ENCODE measurements at regions not wholly inside any gene's neighbourhood (a gene's known extent, or its start where the extent isn't known, plus 50 kb on each side); places are given as distances from the start of the nearest gene placed in this dataset.
"Not testable (repeated sequence)": the region's sequence is repeated elsewhere in the genome, so short reads cannot be mapped to it uniquely, and the experiment has no call there.

DNA sequence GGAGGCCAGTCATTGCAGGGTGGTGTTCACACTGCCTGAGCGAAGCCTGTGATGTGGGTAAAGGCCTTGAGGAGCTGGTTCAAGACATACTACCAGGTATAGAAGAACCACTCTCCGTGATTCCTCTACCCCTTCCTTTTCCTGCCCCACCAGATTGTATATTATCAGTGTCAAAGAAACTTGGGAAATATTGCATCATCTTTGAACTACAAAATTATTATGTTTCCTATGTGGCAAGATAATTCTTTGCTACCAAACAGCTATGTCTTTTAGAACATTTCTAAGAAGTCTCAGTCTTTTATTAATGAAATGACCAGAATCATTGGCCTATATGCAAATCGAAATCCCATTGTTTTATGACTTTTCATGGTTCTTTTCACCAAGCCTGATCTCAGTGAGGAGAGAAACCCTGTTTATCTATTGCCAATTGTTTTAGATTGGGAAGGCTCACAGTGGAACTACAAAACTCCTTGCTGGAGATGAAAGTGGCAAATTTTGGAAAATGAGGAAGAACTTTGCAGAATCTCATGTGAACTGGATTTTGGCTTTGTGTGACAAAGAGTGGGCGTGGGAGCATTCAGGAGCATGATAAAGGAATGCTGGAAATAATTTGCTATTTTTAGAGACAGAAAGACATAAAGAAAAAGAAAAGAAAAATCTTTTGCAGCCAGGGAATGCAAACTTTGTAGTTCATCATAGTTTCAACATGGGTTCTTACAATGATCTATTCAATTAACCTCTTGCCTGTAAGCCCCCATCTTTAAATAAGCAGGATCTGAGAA, 286.9 kb downstream of the INSIG2 start:
- DNase-seq: no peak

DNA sequence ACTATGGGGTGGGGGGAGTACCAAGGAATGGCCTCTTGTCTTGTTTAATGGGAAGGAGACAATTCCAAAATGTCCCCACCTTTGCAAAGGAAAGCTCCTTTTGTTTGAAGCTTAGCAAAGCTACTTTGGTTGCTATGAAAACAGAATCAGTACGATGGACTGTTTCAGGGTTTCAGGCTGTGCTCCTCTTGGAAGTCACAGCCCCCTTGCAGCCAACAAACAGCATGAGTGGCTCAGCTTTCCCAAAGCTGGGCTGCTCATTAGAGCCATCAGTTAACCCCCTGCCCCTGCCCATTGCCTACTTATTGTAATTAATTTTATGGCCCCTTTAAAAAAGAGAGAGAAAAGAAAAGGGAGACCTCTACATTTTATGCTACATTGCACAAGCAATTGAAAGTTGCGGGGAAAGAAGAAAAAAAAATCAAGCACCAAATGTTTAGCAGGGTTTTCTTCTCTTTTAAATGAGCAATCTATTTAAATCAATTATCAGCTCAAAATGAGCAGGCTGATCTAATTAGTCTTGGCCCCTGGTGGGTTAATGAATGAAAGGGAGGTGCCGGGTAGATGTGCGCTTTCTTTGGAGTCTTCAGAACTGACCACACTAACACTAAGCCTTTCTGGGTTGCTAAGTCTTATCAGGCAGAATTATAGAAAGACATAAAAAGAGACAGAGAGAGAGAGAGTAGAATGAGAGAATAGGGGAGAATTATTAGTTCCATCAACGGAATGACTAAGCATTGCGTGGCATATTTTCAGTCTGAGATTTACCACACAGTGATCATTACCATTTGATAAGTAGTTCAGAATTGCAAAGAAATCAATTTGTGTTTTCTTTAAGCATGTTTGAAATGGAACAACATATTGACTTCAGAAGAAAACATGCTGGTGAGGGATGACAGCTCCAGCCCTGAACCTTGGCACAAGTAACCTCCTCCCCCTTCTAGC, 284.9 kb downstream of the INSIG2 start:
- DNase-seq: no peak

DNA sequence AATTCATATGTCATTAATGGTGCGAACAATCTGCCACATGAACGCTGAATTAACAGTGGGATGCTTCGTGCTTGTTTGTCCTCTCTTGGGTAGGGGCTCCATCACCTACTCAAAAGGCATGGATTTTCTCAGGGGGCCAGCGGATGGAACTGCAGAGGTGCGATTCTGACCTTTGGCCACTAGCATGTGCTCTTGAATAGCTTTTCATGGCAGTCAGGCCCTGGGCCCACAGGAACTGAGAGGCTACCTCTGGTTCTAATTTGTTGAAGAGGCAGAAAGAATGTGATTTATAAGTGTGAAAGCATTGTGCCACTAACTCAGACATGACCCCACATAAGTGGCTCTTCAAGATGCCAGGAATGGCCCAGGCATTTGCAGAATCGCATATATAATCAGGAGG, 283.2 kb downstream of the INSIG2 start:
- no peak for DNase-seq

DNA sequence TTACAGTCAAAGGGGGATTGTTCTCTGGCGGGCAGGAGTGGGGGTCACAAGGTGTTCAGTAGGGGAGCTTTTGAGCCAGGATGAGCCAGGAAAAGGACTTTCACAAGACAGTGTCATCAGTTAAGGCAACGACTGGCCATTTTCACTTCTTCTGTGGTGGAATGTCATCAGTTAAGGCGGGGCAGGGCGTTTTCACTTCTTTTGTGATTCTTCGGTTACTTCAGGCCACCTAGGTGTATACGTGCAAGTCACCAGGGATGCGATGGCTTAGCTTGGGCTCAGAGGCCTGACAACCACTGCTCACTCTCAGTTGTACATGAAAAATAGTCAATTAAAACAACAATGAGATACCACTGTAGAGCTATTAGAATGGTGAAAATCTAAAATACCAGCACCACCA, 281.2 kb downstream of the INSIG2 start:
- not testable (repeated sequence) for DNase-seq

DNA sequence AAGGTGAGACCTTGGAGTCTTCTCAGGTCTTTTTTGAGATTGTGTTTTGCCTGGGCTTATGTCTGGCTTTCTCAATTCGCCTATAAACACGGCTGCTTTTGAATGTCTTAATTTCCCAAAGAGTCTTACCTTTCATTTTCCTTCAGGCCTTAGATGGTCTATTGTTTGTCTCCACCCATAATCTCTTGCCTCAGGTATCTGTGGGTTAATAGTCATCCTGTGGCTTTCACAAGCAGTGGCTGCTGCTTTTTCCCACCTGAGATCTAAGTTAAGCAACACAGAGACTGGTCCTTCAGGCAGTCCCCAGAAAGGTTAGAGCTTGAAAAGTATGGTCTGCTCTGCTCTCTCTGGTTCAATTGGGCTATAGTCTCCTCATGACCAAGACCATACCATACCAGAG, 275.3 kb downstream of the INSIG2 start:
- no peak for DNase-seq

DNA sequence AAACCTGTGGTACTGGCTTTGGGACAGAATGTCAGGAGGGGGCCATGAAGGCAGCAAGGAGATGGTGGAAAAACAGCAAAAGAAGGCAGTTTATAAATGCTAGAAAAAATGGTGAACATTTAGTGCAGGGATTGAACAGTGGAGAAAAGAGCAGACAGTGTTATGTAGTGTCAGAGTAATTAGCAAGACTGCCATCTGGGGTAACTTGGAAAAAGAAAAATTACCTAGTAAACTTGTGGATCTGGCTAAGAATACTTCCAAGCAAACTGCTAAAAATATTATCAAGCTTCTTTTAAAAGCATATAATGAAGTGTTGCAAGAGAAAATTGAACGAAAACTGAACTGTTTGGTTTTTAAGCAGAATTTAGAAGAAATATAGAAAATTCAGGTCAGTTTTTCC, 267.8 kb downstream of the INSIG2 start:
- no peak for DNase-seq

DNA sequence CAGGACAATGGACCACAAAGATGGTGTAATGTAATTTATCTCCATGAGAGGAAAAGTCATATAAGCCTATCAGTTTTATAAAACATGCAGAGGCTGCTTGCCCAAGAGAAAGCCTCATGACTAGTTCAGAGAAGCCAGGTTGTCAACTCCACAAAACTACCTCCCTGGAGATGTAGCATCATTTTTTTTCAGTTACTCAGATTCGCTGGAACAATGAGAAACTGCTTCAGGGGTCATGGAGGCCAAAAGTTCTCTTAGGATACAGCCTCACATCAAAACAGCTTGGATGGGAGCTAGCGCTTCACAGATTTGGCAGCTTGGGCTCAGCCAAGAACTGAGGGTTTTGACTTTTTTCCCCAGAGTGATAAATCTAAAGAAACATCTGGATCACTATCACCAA, 263.5 kb downstream of the INSIG2 start:
- no peak for DNase-seq

DNA sequence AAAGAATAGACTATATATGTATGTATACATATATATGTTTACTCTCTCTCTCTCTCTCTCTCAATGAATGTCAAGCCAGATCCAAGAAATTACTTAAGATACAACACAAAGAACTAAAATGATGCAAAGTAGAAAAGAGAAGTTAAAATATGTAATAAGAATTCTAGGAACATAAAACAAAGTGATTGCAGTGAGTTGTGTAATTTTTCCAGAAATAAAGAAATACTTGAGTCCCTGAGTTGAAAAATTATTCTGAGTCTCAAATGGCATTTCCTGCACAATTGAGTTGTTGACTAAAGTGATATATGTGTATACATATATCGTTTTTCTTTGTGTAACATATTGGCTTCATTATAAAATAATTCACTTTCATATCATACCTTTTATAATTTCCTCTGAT, 262.4 kb downstream of the INSIG2 start:
- DNase-seq: no peak

DNA sequence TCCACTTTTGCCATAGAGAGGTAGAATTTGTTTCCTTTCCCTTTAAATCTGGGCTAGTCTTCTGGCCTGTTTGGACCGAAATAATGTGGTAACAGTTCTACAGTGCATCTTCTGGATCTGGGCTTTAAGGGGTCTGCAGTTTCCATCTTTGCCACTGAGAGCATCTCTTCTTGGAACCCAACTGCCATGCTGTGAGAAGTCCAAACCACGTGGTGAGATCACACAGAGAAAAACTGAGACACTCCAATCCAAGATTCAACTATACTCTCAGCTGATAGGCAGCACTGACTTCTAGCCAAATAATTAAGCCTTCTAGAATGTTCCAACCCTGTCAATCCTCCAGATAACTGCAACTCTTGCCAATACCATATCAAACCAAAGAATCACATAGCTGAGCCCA, 261.1 kb downstream of the INSIG2 start:
- no peak for DNase-seq

DNA sequence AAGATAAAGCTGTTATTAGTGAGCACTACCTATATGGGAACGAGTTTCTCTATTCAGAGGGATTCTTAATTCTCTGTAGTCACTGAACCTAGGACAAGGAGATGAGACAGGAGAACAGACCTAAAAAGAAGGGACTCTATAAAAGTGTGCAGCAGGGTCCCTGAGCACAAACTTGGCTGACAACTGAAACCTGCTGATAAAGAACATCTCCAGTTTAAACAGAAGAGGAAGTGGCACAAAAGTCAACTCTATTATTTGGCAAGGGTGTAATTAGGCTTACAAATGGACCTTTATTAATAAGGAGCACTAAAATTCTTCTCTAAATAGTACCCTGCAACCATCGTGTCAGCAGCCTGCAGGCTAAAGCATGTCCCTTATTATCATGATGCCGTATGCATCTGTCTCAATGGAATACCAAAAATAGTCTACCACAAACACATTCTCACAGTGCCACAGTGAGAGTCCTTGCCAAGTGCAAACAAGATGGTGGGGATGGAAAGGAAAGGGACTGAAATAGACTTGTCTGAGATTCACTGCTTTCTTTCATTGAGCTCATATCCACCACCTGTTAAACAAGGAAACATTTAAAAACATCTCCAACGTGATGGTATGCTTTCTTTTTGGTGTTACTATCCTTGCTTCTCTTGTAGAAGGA, 260.2 kb downstream of the INSIG2 start:
- DNase-seq: no peak

DNA sequence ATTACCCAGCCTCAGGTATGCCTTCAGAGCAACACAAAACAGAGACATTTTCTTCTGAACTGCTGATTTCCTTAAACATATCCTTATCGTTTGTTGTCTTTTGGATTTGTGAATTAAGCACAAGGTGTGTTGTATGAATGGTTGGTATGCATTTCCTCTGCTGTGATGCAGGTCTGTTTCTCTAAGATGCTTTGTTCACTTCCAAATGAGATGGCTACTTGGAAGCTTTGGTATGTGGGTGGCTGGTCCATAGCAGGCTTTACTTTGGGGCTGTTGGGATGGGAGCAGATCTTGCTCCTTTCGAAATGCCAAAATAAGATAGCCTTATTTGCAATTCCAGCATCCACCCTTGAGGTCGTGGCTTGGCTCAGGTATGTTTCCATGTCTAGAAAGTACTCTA, 257.2 kb downstream of the INSIG2 start:
- DNase-seq: no peak

DNA sequence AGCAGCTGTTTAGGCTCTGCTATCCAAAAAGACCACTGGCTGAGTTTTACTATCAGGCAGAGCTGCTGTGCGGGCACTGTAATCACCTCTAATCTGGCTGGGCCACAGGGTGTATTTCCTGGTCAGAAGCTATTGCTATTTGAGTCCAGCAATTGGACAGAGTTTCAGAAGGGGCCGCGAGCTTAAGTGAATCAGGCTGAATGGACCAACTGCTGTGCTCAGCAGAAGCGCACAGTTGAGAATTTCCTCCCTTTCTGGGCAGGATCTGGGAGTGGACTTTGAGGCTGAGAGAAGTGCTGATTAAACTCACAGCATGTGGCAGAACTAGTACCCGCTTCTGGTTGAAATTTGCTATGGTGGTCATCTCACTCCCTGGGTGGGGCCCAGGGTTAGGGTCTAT, 251.8 kb downstream of the INSIG2 start:
- DNase-seq: no peak

DNA sequence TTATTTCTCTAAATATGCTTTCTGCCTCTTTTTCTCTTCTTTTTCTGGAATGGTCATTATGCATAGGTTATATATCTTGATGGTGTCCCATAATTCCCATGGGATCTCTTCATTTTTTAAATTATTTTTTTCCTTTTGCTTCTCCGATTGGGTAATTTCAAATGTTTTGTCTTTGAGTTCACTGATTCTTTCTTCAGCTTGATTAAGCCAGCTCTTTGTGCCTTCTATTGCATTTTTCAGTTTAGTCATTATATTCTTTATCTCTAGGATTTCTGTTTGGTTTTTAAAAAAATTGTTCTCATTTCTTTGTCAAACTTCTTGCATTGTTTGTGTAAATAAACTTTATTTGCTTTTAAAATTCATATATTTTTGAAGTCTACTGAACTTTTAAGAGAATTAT, 251.1 kb downstream of the INSIG2 start:
- no peak for DNase-seq

DNA sequence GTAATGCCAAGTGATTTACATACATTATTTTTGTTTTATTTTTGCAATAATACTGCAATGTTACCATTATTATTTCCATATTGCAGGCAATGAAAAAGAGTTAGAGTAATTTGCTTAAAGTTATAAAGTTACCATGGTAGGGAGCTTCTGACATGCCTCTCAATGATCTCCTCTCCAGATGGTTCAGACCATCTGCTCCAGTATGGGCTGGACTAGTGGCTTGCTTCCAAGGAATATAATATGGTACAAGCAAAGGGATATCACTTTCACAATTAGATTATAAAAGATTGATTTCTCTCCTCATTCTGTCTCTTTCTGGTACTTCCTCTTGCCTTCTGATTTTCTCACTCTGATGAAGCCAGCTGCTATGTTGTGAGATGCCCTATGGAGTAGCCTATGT, 245.4 kb downstream of the INSIG2 start:
- no peak for DNase-seq

DNA sequence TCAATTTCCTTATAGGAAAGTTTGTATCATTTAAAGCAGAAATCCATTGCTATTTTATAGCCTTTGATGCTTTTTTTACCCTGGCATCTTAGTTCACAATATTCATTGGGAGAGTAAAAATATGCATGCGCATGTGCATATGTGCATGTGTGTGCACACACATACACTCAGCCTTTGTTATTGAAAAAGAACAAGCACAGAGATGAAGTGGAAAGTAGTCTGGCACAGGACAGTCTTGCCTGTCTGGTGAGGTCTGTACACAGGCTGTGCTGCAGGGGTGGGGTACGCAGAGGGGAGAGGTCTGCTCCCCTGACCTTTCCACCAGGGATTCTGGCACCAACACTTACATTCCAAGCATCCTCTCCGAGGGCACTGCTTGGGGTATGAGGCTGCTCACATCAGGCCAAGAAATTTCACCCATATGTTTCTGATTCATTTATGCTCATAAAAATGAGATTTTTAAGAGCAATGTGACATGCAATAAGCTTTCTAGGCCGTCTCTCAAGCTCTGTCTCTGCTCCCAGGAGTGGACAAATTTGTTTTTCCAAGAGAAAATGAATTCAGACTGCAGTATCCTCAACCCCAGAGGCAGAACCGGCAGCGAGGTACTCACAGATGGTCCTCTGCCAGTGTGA, 237.2 kb downstream of the INSIG2 start:
- DNase-seq: no peak

DNA sequence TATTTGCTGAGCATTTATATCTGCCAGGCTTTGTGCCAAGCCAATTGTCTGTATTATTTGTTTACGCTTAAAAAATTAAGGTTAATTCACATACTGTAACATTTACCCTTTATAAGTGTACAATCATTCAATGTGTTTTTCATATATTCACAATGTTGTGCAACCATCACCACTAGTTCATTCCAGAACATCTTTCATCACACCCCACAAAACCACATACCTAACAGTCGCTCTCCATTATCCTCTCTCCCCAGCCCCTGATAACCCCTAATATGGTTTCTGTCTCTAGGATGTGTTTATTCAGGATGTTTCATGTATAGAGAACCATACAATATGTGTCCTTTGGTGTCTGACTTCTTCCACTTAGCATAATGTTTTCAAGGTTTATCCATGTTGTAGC, 234.1 kb downstream of the INSIG2 start:
- no peak for DNase-seq

DNA sequence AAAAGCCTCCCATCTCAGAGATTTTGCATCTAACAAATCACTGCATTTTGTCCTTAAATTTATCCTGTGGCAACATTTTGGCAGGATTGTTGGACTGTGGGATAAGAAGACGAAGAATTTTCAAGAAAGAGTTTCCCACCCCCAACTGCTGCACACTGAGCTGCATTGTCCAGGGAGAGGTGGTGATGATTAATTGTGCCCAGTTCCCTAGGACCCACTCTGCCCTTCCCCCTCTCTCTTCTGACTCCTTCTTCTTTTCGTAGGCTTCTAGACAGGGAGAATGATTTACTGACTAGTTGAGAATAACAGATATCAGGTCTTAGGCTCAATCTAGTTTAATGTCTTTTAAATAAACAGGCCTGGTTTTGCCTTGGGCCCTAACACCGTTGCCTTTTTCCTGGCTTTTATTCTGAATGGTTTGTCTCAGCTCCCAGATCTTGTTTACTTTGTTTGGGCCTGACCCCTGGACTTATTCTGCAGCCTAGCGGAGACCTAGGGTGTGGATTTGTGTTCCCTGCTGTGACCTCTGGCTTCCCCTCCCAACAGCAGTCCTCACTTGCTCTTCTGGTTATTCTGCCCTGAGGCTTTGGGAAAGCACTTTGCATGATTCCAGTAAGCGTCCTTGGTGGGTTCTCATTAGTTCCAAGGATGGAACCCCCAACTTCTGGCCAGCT, 233.3 kb downstream of the INSIG2 start:
- DNase-seq: no peak

DNA sequence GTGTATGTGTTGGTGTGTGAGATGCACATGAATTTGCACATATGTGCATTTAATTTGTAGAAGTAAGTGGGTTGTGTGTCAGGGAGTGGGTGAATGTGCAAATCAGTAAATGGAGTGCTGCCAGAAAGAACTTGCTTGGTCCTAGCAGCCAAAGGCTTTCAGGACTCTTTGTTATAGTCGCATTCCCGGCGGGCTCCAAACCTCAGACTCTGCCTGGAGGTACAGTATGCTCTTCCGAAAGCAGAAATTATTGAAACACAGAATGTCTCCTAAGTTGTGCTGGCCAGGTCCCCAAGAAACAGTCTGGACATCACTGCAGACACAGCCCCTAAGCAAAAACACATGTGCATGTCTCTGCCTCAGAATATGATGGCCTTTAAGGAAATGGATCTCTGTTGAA, 232.4 kb downstream of the INSIG2 start:
- no peak for DNase-seq

DNA sequence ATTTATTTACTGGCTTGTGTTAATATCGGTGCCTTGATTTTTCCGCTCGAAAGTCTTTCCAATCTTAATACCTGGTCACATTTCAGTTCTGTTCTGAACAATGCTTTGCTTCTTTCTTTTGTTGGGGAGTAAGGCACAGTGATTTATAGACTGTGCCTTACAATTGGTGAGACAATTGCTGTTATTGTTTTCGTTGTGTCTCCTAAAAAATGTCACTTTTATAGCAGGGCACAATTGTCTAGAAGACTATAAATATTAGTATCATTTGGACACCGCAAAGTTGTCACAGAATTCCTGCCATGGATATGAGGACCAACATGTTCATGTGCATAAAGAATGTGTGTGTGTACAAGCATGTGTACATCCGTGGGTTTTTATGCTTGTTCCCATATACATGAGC, 231.9 kb downstream of the INSIG2 start:
- no peak for DNase-seq

DNA sequence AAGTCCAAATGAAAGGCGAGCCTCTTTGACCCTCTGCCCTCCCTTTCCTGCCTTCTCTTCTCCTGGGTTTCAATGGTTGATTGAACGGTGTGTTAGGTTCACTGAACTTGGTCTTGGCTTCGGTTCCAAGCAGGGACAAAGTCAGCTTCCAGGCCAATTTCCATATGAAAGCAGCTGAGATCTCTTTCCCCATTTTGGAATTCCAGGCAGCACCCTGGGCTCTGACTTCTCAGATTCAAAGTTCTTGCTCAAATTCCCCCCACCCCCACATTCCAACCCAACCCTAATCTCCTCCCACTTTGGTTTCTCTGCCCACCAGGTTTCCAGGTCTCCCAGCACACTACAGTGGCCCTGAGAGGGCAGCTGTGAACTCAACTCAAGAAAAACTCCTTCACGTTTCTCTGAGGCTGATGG, 231.0 kb downstream of the INSIG2 start:
- no peak for DNase-seq

DNA sequence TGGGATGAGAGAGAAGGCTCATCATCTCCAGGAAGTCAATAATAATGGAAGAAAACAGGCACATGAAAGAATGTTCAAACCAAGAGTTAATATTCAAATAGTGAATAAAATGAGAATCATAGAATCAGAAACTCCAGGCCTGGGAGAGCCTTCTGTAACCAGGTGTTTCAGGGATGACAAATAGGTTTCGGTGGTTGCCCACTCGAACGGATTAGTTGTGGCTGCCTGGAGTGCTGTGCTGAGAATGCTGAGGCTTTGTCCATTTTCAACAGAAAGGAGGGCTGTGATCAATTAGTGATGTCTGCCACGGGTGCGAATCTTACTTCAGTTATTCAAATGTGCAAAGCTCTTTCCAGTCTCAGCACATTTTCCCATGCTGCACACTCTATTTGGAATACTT, 227.3 kb downstream of the INSIG2 start:
- no peak for DNase-seq

DNA sequence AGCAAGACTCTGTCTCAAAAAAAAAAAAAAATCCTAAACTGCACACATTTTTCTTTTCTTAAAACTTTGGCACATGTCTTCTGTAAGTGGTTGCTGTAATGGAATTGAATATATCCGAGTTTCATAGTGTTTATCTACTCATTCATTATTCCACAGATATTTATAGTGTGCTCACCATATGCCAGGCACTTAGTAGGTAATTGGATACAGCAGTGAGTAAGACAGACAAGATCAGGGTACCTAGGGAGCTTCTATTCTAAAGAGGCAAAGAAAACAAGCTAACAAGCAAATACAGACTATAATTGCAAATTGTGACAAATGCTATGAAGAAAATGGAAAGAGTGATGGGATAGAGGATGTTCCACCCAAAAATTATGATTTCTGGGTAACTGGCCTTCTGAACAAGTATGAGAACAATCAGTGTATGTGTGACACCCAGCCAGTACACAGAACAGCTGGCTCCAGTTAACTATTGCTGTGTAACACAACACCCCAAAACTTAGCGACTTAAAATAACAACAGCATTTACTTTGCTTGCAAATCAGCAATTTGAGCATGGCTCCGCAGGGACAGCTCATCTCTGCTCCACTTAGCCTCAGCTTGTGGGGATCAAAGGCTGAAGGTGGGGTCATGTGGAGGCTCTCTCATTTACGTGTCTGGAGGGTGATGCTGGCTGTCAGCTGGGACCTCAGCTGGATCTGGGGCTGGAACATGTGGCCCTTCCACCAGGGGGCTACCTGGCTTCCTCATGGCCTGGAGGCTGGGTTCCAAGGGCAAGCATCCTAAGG, 224.9 kb downstream of the INSIG2 start:
- DNase-seq: no peak

Measured in CD4-positive, alpha-beta T cell treated with Interferon alpha-2 for 1 hour (primary cell).